CD4-positive, alpha-beta T cell (primary cell): ENCODE measurements at regions not wholly inside any gene's neighbourhood (a gene's known extent, or its start where the extent isn't known, plus 50 kb on each side); places are given as distances from the start of the nearest gene placed in this dataset.

Source experiments
- ATAC-seq: fragments of 200-7000 bp; cut with Tn5 transposase; one replicate; pipeline ENCODE4 v1.10.0; 2022; ENCODE audit warnings: mild to moderate bottlenecking; ENCODE audit not compliant: poor library complexity
- CTCF ChIA-PET: fragments of 350-600 bp; sonication (Branson Sonifier 250); formaldehyde crosslinking; loops from one replicate; lab custom pipeline; 2021; ENCODE audit warnings: antibody characterized with exemption, inconsistent platforms; lab: Charles Lee
- POLR2A ChIA-PET: fragments of 350-600 bp; sonication (Branson Sonifier 250); formaldehyde crosslinking; loops from one replicate; lab custom pipeline; 2021; ENCODE audit warnings: antibody characterized with exemption, inconsistent platforms; lab: Charles Lee
- DNase-seq, 14 experiments: peaks; one replicate each; pipeline ENCODE4 v3.0.0-alpha.2; 2013 to 2020; ENCODE audit warnings: mixed read lengths in 2 of 14
- H3K27ac ChIP-seq, 2 donors: one replicate each; pipeline versions ENCODE4 v1.5.1 to v1.7.0; 2013; ENCODE audit warnings: low read length in 2 of 2, low read depth in 1 of 2, mild to moderate bottlenecking in 1 of 2
- H3K27me3 ChIP-seq, 2 experiments: 1 replicate in 1 of 2; 2 replicates in 1 of 2; pipeline versions ENCODE4 v1.6.1 to v1.7.0; 2013; ENCODE audit warnings: low read length in 2 of 2, control low read depth in 1 of 2, mild to moderate bottlenecking in 1 of 2, moderate library complexity in 1 of 2; ENCODE audit not compliant: insufficient read depth in 2 of 2, control insufficient read depth in 1 of 2
- H3K36me3 ChIP-seq: one replicate; pipeline ENCODE4 v1.6.1; 2013; ENCODE audit warnings: low read length, control low read depth; ENCODE audit not compliant: insufficient read depth
- H3K4me1 ChIP-seq: one replicate; pipeline ENCODE4 v1.6.1; 2013; ENCODE audit warnings: low read length, control low read depth; ENCODE audit not compliant: insufficient read depth
- H3K4me3 ChIP-seq: one replicate; pipeline ENCODE4 v1.5.1; 2013; ENCODE audit warnings: mild to moderate bottlenecking, low read length, moderate library complexity
- H3K9me3 ChIP-seq, 2 experiments: 1 replicate in 1 of 2; 2 replicates in 1 of 2; pipeline versions ENCODE4 v1.6.1 to v1.7.0; 2013; ENCODE audit warnings: low read length in 2 of 2, mild to moderate bottlenecking in 2 of 2, control low read depth in 1 of 2, moderate library complexity in 1 of 2; ENCODE audit not compliant: control insufficient read depth in 1 of 2, insufficient read depth in 1 of 2
- H3K27ac Mint-ChIP-seq: one replicate; pipeline ENCODE4 v1.8.0; 2020; ENCODE audit warnings: mixed read lengths
- H3K27me3 Mint-ChIP-seq: one replicate; pipeline ENCODE4 v1.8.0; 2021; ENCODE audit warnings: mixed read lengths
- H3K36me3 Mint-ChIP-seq: one replicate; pipeline ENCODE4 v1.8.0; 2021; ENCODE audit warnings: low read depth, mixed read lengths
- H3K4me1 Mint-ChIP-seq: one replicate; pipeline ENCODE4 v1.8.0; 2021; ENCODE audit warnings: low read depth, mixed read lengths
- H3K4me3 Mint-ChIP-seq: one replicate; pipeline ENCODE4 v1.8.0; 2020; ENCODE audit warnings: mild to moderate bottlenecking, mixed read lengths
- H3K9me3 Mint-ChIP-seq: one replicate; pipeline ENCODE4 v1.8.0; 2020; ENCODE audit warnings: mixed read lengths
- intact Hi-C, 2 experiments: fragments of 100-400 bp; cut with DNase I in 1 of 2; cut with micrococcal nuclease in 1 of 2; formaldehyde crosslinking; loops; one replicate each; pipeline versions ENCODE4 v1.15.1 to v1.9.0; 2023 to 2025; cut with DNase I, micrococcal nuclease
- TF ChIP-seq, protein P1 (sequence below): fragments of 200-600 bp; IDR thresholded peaks from one replicate; pipeline ENCODE4 v1.8.0; 2022; ENCODE audit warnings: antibody characterized with exemption, mild to moderate bottlenecking

DNA sequence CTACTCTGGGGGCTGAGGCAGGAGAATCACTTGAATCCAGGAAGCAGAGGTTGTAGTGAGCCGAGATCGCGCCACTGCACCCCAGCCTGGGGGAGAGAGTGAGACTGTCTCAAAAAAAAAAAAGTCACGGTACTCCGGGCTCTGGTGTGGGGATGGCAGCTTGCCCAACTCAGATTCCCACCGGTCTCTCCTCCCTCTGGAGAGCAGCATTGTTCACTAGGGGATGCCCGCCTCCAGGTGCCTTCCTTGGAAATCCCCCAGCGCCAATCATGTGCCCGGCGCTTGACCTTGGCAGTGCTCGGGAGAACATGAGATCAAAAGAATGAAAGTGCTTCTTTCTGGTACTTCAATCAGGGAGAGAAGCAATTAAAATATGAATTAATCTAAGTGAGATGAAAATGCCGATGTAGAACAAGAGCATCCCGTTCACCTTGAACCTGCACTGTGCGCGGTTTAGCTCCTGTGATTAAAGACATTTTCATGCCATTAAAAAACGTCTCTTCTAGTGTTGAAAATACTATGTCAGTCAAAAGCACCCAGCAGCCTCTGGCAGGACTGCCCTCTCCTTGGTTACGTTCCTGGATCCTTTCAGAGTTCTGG lies 1127.3 kb upstream of the AUTS2 start:
- intact Hi-C loops, result no loop called here
- no peaks in the 10 kb centered on the region for H3K27me3 ChIP-seq
- Mint-ChIP-seq H3K4me1 (no peaks in the 10 kb centered on the region), H3K4me3 (no peak overlapping the region), H3K36me3 (no peaks in the 10 kb centered on the region), H3K27ac (no peak overlapping the region), H3K9me3 (peaks cover 12% of the 10 kb centered on the region), H3K27me3 (no peaks in the 10 kb centered on the region)
- H3K4me1 ChIP-seq, result no peaks in the 10 kb centered on the region
- H3K27ac ChIP-seq, result no peak overlapping the region
- no peak for DNase-seq
- ATAC-seq, result no peak
- peaks cover 0 to 31% of the 10 kb centered on the region in 2 experiments for H3K9me3 ChIP-seq
- no peaks in the 10 kb centered on the region for H3K36me3 ChIP-seq
- CTCF ChIA-PET, result no interaction called here
- TF ChIP-seq, protein P1, sequence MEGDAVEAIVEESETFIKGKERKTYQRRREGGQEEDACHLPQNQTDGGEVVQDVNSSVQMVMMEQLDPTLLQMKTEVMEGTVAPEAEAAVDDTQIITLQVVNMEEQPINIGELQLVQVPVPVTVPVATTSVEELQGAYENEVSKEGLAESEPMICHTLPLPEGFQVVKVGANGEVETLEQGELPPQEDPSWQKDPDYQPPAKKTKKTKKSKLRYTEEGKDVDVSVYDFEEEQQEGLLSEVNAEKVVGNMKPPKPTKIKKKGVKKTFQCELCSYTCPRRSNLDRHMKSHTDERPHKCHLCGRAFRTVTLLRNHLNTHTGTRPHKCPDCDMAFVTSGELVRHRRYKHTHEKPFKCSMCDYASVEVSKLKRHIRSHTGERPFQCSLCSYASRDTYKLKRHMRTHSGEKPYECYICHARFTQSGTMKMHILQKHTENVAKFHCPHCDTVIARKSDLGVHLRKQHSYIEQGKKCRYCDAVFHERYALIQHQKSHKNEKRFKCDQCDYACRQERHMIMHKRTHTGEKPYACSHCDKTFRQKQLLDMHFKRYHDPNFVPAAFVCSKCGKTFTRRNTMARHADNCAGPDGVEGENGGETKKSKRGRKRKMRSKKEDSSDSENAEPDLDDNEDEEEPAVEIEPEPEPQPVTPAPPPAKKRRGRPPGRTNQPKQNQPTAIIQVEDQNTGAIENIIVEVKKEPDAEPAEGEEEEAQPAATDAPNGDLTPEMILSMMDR, result no peak
- POLR2A ChIA-PET, result no interaction called here
- no peak overlapping the region for H3K4me3 ChIP-seq

DNA sequence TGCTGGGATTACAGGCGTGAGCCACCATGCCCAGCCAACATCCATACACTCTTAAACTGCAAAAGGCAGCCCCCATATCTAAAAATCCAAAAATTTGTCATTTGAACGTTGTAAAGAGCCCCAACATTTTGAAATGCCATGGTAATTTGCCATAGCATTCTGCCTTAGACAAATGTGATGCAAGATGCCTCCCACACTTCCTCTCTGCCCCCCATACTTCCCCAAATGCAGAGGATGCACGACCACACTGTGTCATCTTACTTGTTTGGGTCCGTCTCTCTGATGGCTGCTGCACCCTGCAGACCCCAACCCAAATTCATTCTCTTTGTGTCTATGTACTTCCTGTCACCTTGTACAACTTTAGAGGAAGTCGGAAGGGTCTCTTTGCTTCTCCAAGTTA lies 1125.6 kb upstream of the AUTS2 start:
- Mint-ChIP-seq H3K27me3 (no peaks in the 10 kb centered on the region), H3K9me3 (peaks cover 12% of the 10 kb centered on the region), H3K4me1 (no peaks in the 10 kb centered on the region), H3K36me3 (no peaks in the 10 kb centered on the region), H3K27ac (no peak overlapping the region), H3K4me3 (no peak overlapping the region)
- Histone ChIP-seq H3K4me3 (no peak overlapping the region), H3K9me3 (peaks cover 0 to 31% of the 10 kb centered on the region in 2 experiments), H3K27ac (no peak overlapping the region), H3K4me1 (no peaks in the 10 kb centered on the region), H3K27me3 (no peaks in the 10 kb centered on the region), H3K36me3 (no peaks in the 10 kb centered on the region)
- TF ChIP-seq, protein P1, result no peak
- POLR2A ChIA-PET, result no interaction called here
- ATAC-seq (no peak), DNase-seq (no peak)
- CTCF ChIA-PET, result no interaction called here
- intact Hi-C loops, result no loop called here

DNA sequence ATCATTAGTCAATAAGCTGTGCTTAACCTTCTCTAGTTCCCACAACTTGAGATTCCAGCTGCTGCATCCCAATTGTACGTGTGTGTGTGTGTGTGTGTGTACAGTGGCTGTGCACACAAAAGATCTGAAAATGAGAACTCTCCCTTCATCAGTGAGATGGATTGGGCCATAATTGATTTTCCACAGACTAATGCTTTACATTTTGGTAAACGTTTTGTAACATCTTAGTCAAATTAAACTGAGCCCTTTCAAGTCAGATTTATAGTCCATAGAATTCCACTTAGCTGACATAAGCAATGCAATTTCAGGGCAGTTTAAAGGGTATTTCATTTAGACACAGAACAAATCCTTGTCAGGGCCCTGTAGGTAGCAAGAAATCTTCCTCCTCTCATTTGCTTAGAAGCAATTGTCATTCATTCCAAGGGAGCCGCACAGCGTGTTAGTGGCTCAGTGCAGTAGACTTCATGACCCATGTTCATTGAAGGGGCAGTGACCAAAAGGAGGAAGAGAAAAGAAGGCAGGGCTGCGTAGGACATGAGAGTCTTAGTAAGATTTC lies 1123.5 kb upstream of the AUTS2 start:
- H3K4me3 ChIP-seq, result no peak overlapping the region
- H3K9me3 Mint-ChIP-seq, result peaks cover 12% of the 10 kb centered on the region
- no peaks in the 10 kb centered on the region for H3K36me3 Mint-ChIP-seq
- H3K4me3 Mint-ChIP-seq, result no peak overlapping the region
- intact Hi-C loops, result no loop called here
- DNase-seq (no peak), ATAC-seq (no peak)
- H3K27ac ChIP-seq, result no peak overlapping the region
- H3K27ac Mint-ChIP-seq, result no peak overlapping the region
- H3K36me3 ChIP-seq, result no peaks in the 10 kb centered on the region
- TF ChIP-seq, protein P1, result no peak
- POLR2A ChIA-PET, result no interaction called here
- H3K4me1 ChIP-seq, result no peaks in the 10 kb centered on the region
- H3K27me3 Mint-ChIP-seq, result no peaks in the 10 kb centered on the region
- no peaks in the 10 kb centered on the region for H3K4me1 Mint-ChIP-seq
- CTCF ChIA-PET, result no interaction called here
- peaks cover 0 to 24% of the 10 kb centered on the region in 2 experiments for H3K9me3 ChIP-seq
- no peaks in the 10 kb centered on the region for H3K27me3 ChIP-seq
